ENCODE measurements at regions not wholly inside any gene's neighbourhood (a gene's known extent, or its start where the extent isn't known, plus 50 kb on each side); places are given as distances from the start of the nearest gene placed in this dataset.

DNA sequence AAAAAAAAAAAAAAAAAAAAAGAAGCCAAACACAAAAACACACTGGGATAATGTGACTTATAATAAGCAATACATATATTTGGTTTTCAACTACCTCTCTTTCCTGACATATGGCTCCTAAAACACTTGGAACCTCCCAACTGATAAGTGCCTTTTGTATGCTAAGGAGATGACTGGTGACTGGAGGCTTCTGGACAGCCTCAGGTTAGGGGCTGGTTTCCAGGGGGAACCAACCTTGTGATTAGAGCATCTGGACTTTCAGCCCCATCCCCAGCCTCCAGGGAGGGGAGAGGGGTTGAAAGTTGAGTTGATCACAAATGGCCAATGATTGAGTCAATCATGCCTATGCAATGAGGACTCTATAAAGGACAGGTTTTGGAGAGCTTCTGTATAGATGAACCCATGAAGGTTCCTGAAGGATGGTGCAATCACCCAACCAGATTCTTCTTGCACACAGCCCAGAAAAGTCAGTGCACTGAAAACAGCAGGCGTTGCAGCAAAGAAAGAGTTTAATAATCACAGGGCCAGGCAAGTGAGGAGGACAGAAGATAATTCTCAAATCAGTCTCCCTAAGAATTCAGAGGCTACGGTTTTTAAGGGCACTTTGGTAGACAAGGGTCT is 276.7 kb downstream of the AUH start:
- TF ChIP-seq, protein P1, sequence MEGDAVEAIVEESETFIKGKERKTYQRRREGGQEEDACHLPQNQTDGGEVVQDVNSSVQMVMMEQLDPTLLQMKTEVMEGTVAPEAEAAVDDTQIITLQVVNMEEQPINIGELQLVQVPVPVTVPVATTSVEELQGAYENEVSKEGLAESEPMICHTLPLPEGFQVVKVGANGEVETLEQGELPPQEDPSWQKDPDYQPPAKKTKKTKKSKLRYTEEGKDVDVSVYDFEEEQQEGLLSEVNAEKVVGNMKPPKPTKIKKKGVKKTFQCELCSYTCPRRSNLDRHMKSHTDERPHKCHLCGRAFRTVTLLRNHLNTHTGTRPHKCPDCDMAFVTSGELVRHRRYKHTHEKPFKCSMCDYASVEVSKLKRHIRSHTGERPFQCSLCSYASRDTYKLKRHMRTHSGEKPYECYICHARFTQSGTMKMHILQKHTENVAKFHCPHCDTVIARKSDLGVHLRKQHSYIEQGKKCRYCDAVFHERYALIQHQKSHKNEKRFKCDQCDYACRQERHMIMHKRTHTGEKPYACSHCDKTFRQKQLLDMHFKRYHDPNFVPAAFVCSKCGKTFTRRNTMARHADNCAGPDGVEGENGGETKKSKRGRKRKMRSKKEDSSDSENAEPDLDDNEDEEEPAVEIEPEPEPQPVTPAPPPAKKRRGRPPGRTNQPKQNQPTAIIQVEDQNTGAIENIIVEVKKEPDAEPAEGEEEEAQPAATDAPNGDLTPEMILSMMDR (conservative IDR thresholded peaks at IDR 0.05) = no peak
- TF ChIP-seq ZFX (IDR thresholded peaks at IDR 0.05) = no peak
